ENCODE measurements at regions not wholly inside any gene's neighbourhood (a gene's known extent, or its start where the extent isn't known, plus 50 kb on each side); places are given as distances from the start of the nearest gene placed in this dataset.

- no peak overlapping the region for H3K4me3 ChIP-seq (ENCODE audit: low read depth, low read length)
- TF ChIP-seq CTCF (IDR thresholded peaks at IDR 0.05; ENCODE audit: borderline replicate concordance, insufficient read depth, low read depth, low read length), result no peak
These were observed 57.3 kb upstream of the ADGRA3 start for GRCh38 chr4:22573198-22573597.

GRCh38 chr4:22573641-22574040 lies 57.8 kb upstream of the ADGRA3 start:
- no peak for TF ChIP-seq CTCF (IDR thresholded peaks at IDR 0.05; ENCODE audit: borderline replicate concordance, insufficient read depth, low read depth, low read length)

GRCh38 chr4:22574424-22574823 lies 58.6 kb upstream of the ADGRA3 start:
- H3K4me3 ChIP-seq (ENCODE audit: low read depth, low read length), result no peak overlapping the region
- no peak for TF ChIP-seq CTCF (IDR thresholded peaks at IDR 0.05; ENCODE audit: borderline replicate concordance, insufficient read depth, low read depth, low read length)

More at GRCh38 chr4:22573641-22574040, 57.8 kb upstream of the ADGRA3 start:
- H3K4me3 ChIP-seq (ENCODE audit: low read depth, low read length), result no peak overlapping the region

GRCh38 chr4:22574880-22575279 lies 59.0 kb upstream of the ADGRA3 start:
- no peak overlapping the region for H3K4me3 ChIP-seq (ENCODE audit: low read depth, low read length)
- TF ChIP-seq CTCF (IDR thresholded peaks at IDR 0.05; ENCODE audit: borderline replicate concordance, insufficient read depth, low read depth, low read length), result no peak

- no peak overlapping the region for H3K4me3 ChIP-seq (ENCODE audit: low read depth, low read length)
- no peak for TF ChIP-seq CTCF (IDR thresholded peaks at IDR 0.05; ENCODE audit: borderline replicate concordance, insufficient read depth, low read depth, low read length)
These were observed 71.4 kb upstream of the ADGRA3 start for GRCh38 chr4:22587253-22587652.

GRCh38 chr4:22593933-22594332 lies 78.1 kb upstream of the ADGRA3 start:
- no peak overlapping the region for H3K4me3 ChIP-seq (ENCODE audit: low read depth, low read length)
- TF ChIP-seq CTCF (IDR thresholded peaks at IDR 0.05; ENCODE audit: borderline replicate concordance, insufficient read depth, low read depth, low read length), result no peak

GRCh38 chr4:22595684-22596083 lies 79.8 kb upstream of the ADGRA3 start:
- H3K4me3 ChIP-seq (ENCODE audit: low read depth, low read length), result no peak overlapping the region
- no peak for TF ChIP-seq CTCF (IDR thresholded peaks at IDR 0.05; ENCODE audit: borderline replicate concordance, insufficient read depth, low read depth, low read length)

Data from GM12875 (cell line).